HG02938 (cell line): ENCODE measurements at regions not wholly inside any gene's neighbourhood (a gene's known extent, or its start where the extent isn't known, plus 50 kb on each side); places are given as distances from the start of the nearest gene placed in this dataset.
"Not testable (repeated sequence)": the region's sequence is repeated elsewhere in the genome, so short reads cannot be mapped to it uniquely, and the experiment has no call there.

ENCODE experiments used
- ATAC-seq: cut with Tn5 transposase; IDR thresholded peaks from one replicate; pipeline ENCODE4 v1.9.1; 2021; ENCODE audit warnings: mild to moderate bottlenecking, moderate library complexity; ENCODE audit not compliant: unreplicated experiment

- ATAC-seq: no peak
Observed at GRCh38 chr2:16248571-16249105, 308.3 kb downstream of the MYCN start.

DNA sequence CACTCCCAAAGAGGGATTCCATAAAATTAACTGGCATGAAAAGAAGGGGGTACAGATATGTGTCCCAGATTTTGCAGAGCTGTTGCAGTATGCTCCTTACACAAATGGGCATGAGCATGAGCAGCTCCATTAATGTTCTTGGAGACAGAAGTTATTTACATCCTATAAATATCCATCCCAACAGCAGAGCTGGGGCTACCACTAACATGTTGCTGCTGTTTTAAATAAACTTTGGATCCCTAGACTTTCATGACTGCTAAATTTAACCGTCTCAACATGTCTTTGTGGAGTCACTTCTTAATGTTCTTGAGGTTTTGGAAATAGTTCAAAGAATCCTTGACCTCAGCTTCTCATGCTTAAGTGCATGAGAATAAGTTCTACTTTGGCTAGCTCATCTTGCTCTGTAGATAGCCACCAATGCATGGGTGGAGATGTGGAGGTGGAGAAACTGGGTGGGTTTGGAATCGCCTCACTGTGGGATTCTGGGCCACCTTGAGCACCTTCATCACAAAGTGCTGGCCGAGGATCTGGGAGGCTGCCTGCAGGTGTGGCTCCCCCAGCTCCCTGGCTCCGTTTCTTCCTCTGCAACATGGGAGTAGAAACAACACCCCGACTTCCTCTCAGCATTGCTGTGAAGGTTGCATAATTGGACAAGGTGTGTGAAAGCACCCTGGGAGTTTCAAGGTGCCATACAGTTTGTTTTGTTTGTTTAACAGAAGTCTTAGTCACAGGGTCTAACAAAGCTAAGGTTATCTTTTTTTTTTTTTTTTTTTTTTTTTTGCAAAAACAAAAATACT, 307.2 kb downstream of the MYCN start:
- ATAC-seq: no peak

GRCh38 chr2:16246911-16247310, 306.6 kb downstream of the MYCN start:
- ATAC-seq: no peak

GRCh38 chr2:16246281-16246850, 306.0 kb downstream of the MYCN start:
- ATAC-seq: no peak

DNA sequence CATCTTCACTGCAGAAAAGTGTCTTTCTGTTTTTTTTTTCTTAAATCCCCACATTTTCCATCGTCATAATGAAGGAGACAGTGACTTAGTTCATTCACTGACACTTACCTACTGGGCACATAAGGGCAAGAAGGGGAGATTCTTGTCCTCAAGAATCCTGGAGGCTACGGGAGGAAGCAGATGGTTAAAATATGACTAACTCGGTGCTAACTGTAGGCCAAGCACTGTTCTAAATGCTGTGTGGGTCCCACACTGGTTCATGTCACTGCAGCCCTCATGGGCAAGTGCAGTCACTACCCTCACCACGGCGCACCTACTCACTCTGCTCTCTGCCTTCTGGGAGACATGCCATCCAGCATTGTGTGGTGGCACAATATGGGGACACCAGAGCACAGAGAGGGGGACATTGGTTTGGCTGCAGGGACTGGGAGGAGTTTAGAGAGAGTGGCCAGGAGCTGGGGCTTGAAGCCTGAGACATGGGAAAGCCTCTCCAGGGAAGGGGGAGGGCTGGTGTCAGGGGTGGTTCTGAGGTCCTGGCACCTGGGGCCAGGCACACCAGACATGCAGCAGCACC, 305.2 kb downstream of the MYCN start:
- no peak for ATAC-seq

DNA sequence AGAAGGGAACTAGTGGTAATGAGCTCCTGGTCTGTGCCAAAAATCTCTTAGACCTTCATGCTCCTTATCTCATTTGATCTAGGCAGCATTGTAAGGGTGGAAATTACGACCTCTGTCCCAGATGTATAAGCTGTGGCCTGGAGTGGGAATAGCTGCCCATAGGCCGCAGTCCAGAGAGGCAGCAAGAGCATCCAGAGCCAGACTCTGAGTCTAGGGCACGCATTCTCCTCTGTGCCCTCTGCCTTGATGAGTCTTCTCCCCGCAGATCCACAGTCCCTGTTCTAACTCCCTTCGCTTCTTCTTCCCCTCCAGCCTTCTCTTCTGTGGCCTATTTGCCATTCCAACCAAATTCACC, 304.6 kb downstream of the MYCN start:
- ATAC-seq: no peak

- ATAC-seq: no peak
Observed at GRCh38 chr2:16244153-16244965, 304.0 kb downstream of the MYCN start.

GRCh38 chr2:16243411-16243996, 303.2 kb downstream of the MYCN start:
- ATAC-seq: no peak

GRCh38 chr2:16242906-16243305, 302.6 kb downstream of the MYCN start:
- no peak for ATAC-seq

GRCh38 chr2:16241166-16242160, 301.1 kb downstream of the MYCN start:
- ATAC-seq: no peak

- no peak for ATAC-seq
Observed at GRCh38 chr2:16240402-16240801, 300.1 kb downstream of the MYCN start.

- no peak for ATAC-seq
Observed at GRCh38 chr2:16239296-16239850, 299.0 kb downstream of the MYCN start.

GRCh38 chr2:16238786-16239185, 298.4 kb downstream of the MYCN start:
- no peak for ATAC-seq

- no peak for ATAC-seq
Observed at GRCh38 chr2:16238001-16238761, 297.8 kb downstream of the MYCN start.

DNA sequence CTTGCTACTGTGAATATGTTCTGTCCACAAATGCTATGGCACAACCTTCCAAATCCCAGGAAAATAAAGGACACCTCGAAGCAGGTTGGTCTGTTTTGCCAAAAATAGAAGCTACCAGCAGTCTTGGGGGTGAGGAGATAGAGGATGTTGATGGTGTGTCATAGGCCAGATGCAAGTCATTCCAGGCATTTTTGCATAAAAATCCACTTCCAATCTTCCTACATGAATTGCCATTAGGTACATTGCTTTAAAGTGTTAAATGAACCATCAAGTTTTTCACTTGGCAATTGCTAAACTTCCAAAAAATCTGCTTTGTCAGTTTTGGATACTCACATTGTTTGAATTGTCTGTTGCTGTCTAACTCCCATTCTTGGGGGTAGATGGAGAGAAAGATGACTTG, 295.4 kb downstream of the MYCN start:
- no peak for ATAC-seq

- not testable (repeated sequence) for ATAC-seq
Observed at GRCh38 chr2:16235291-16235690, 294.9 kb downstream of the MYCN start.

- ATAC-seq: no peak
Observed at GRCh38 chr2:16228951-16229350, 288.6 kb downstream of the MYCN start.

- no peak for ATAC-seq
Observed at GRCh38 chr2:16228471-16228870, 288.1 kb downstream of the MYCN start.
